GM23248 (cell line): ENCODE measurements at regions not wholly inside any gene's neighbourhood (a gene's known extent, or its start where the extent isn't known, plus 50 kb on each side); places are given as distances from the start of the nearest gene placed in this dataset.

Experiments used
- DNase-seq: peaks from one replicate; pipeline ENCODE4 v3.0.0-alpha.2; 2015
- H2AFZ ChIP-seq: fragments of 200-600 bp; sonication (generic); 2 replicates; pipeline ENCODE4 v1.6.1; 2016; ENCODE audit warnings: antibody characterized with exemption
- H3F3A ChIP-seq: fragments of 200-600 bp; sonication (generic); 2 replicates; pipeline ENCODE4 v1.6.1; 2016; ENCODE audit warnings: mild to moderate bottlenecking, antibody characterized with exemption, mixed run types; ENCODE audit not compliant: insufficient read depth
- H3K27ac ChIP-seq: fragments of 200-600 bp; sonication (generic); 2 replicates; pipeline ENCODE4 v1.5.1; 2016; ENCODE audit warnings: mild to moderate bottlenecking
- H3K27me3 ChIP-seq: fragments of 200-600 bp; sonication (generic); replicated peaks from 2 replicates; pipeline ENCODE4 v1.6.1; 2016; ENCODE audit warnings: mild to moderate bottlenecking; ENCODE audit not compliant: insufficient read depth
- H3K36me3 ChIP-seq: fragments of 200-600 bp; sonication (generic); 2 replicates; pipeline ENCODE4 v1.6.1; 2016; ENCODE audit warnings: low read depth, mild to moderate bottlenecking
- H3K4me1 ChIP-seq: fragments of 200-600 bp; sonication (generic); 2 replicates; pipeline ENCODE4 v1.6.1; 2016; ENCODE audit warnings: mild to moderate bottlenecking; ENCODE audit not compliant: insufficient read depth
- H3K4me2 ChIP-seq: fragments of 200-600 bp; sonication (generic); one replicate; pipeline ENCODE4 v1.6.1; 2016; ENCODE audit warnings: mild to moderate bottlenecking; ENCODE audit not compliant: unreplicated experiment
- H3K4me3 ChIP-seq: fragments of 200-600 bp; sonication (generic); 2 replicates; pipeline ENCODE4 v1.5.1; 2016; ENCODE audit warnings: mild to moderate bottlenecking
- H3K79me2 ChIP-seq: fragments of 200-600 bp; sonication (generic); 2 replicates; pipeline ENCODE4 v1.6.1; 2016; ENCODE audit warnings: mild to moderate bottlenecking; ENCODE audit not compliant: insufficient read depth
- H3K9ac ChIP-seq: fragments of 200-600 bp; sonication (generic); 2 replicates; pipeline ENCODE4 v1.6.1; 2016; ENCODE audit warnings: mild to moderate bottlenecking
- H3K9me2 ChIP-seq: fragments of 200-600 bp; sonication (generic); 2 replicates; pipeline ENCODE4 v1.6.1; 2016; ENCODE audit warnings: mixed run types, mild to moderate bottlenecking, moderate library complexity; ENCODE audit not compliant: insufficient read depth
- H3K9me3 ChIP-seq: fragments of 200-600 bp; sonication (generic); one replicate; pipeline ENCODE4 v1.6.1; 2017; ENCODE audit warnings: low read depth
- H4K20me1 ChIP-seq: fragments of 200-600 bp; sonication (generic); 2 replicates; pipeline ENCODE4 v1.6.0; 2016; ENCODE audit not compliant: insufficient read depth
- EZH2 ChIP-seq: fragments of 200-600 bp; sonication (generic); IDR thresholded peaks from 2 replicates; pipeline ENCODE4 v1.6.1; 2018; ENCODE audit warnings: antibody characterized with exemption, mild to moderate bottlenecking; ENCODE audit not compliant: insufficient read depth, poor library complexity, severe bottlenecking
- EZH2phosphoT487 ChIP-seq: fragments of 200-600 bp; sonication (generic); IDR thresholded peaks from 2 replicates; pipeline ENCODE4 v1.6.1; 2018; ENCODE audit warnings: antibody characterized with exemption, moderate library complexity, mild to moderate bottlenecking, low read depth; ENCODE audit not compliant: insufficient read depth
- WGBS, 2 experiments: methylation state at CpG; one replicate each; pipeline ENCODE4 v1.1.6; 2015 to 2017; ENCODE audit warnings: low lambda C conversion rate in 2 of 2, low coverage in 1 of 2; ENCODE audit errors: missing lambda C conversion rate in 2 of 2; 5-methylcytosine and 5-hydroxymethylcytosine counted together
- in situ Hi-C: fragments of 300-500 bp; cut with MboI; formaldehyde crosslinking; loops from 2 replicates; pipeline ENCODE4 v1.15.0; 2020

GRCh38 chr4:178415925-178416324 lies 973.7 kb upstream of the AGA start:
- Histone ChIP-seq H3K4me2 (no peak overlapping the region), H3K9me2 (no peaks in the 10 kb centered on the region), H3K9me3 (no peaks in the 10 kb centered on the region), H3K27ac (no peak overlapping the region), H2AFZ (no peak overlapping the region), H3K79me2 (no peaks in the 10 kb centered on the region), H3F3A (no peaks in the 10 kb centered on the region), H3K9ac (no peak overlapping the region), H3K27me3 (no peaks in the 10 kb centered on the region), H3K36me3 (no peaks in the 10 kb centered on the region), H3K4me1 (no peaks in the 10 kb centered on the region), H4K20me1 (no peaks in the 10 kb centered on the region), H3K4me3 (no peak overlapping the region)
- in situ Hi-C loops, result no loop called here
- 68 to 76% methylated on average over 14 of the region's 14 CpGs for WGBS, 2 experiments
- DNase-seq, result no peak
- TF ChIP-seq EZH2phosphoT487, result no peak
- no peak for TF ChIP-seq EZH2

DNA sequence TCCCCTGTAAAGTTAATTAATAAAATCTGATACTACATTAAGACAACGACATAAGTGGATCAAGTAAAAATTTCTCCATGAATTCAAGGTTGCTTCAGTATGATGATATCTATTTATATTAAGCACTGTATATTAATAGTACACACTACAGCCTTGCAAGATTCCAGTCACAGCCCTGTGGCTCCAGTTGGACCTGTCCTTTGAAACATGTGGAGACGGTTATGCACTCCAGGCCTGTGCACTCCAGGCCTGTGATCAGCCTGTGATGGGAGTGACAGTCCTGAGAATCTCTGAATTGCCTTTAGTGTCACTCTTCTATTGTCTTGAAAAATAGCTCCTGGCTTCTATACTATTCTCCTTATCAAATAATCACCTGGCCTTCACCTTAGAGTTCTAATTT lies 981.1 kb upstream of the AGA start:
- H3K4me1 ChIP-seq, result no peaks in the 10 kb centered on the region
- H2AFZ ChIP-seq, result no peak overlapping the region
- no peak overlapping the region for H3K27ac ChIP-seq
- no peaks in the 10 kb centered on the region for H3K36me3 ChIP-seq
- H3K4me3 ChIP-seq, result no peak overlapping the region
- H3K79me2 ChIP-seq, result no peaks in the 10 kb centered on the region
- no peaks in the 10 kb centered on the region for H3K27me3 ChIP-seq
- no peak for DNase-seq
- in situ Hi-C loops, result no loop called here
- no peak overlapping the region for H3K4me2 ChIP-seq
- H3K9me2 ChIP-seq, result no peaks in the 10 kb centered on the region
- H3K9ac ChIP-seq, result no peak overlapping the region
- no peaks in the 10 kb centered on the region for H3F3A ChIP-seq
- no peaks in the 10 kb centered on the region for H3K9me3 ChIP-seq
- H4K20me1 ChIP-seq, result no peaks in the 10 kb centered on the region
- TF ChIP-seq EZH2, result no peak
- no peak for TF ChIP-seq EZH2phosphoT487
- WGBS, 2 experiments, result 13 to 18% methylated on average over 2 of the region's 2 CpGs

DNA sequence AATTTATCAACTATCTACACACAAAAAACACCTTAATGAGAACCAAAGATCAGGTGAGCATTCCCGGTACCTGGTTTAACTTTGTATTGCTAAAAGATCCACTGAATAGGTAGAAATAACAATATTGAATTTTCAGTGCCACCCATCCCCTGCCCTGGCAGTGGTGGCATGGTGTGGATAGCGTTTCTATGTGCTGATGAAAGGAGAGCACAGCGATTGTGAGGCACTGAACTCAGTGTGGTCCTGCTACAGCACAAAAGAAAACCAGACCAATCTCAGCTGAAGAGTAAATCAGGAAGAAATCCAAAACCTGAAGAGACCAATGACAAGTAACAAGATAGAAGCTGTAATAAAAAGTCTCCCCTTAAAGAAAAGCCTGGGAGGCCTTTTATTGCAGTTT lies 984.6 kb upstream of the AGA start:
- 25 to 28% methylated on average over 3 of the region's 3 CpGs for WGBS, 2 experiments
- in situ Hi-C loops, result no loop called here
- H3K9me3 ChIP-seq, result no peaks in the 10 kb centered on the region

DNA sequence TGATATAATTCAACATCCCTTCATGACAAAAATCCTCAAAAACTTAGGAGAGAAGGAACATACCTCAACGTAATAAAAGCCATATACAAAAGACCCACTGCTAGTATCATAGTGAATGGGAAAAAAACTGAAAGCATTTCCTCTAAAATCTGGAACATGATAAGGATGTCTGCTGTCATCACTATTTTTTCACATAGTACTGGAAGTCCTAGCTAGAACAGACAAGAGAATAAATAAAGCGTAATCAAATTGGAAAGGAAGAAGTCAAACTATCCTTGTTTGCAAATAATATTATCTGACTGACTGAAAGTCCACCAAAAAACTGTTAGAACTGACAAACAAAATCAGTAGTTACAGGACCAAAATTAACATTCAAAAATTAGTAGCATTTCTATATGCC lies 985.4 kb upstream of the AGA start:
- no peak for DNase-seq
- no peaks in the 10 kb centered on the region for H4K20me1 ChIP-seq
- H3K27me3 ChIP-seq, result no peaks in the 10 kb centered on the region
- H3K36me3 ChIP-seq, result no peaks in the 10 kb centered on the region
- no peak overlapping the region for H3K27ac ChIP-seq
- H3K9me2 ChIP-seq, result no peaks in the 10 kb centered on the region
- H3K9ac ChIP-seq, result no peak overlapping the region
- H3K4me1 ChIP-seq, result no peaks in the 10 kb centered on the region
- no peak for TF ChIP-seq EZH2phosphoT487
- no peak for TF ChIP-seq EZH2
- in situ Hi-C loops, result no loop called here
- H3K4me2 ChIP-seq, result no peak overlapping the region
- no peaks in the 10 kb centered on the region for H3K9me3 ChIP-seq
- no peaks in the 10 kb centered on the region for H3K79me2 ChIP-seq
- no peaks in the 10 kb centered on the region for H3F3A ChIP-seq
- H2AFZ ChIP-seq, result no peak overlapping the region
- no peak overlapping the region for H3K4me3 ChIP-seq
- WGBS, 2 experiments, result 18 to 24% methylated on average over 2 of the region's 2 CpGs

More for the DNA sequence above, 984.6 kb upstream of the AGA start:
- no peak for DNase-seq
- no peak for TF ChIP-seq EZH2phosphoT487
- TF ChIP-seq EZH2, result no peak
- Histone ChIP-seq H3K4me2 (no peak overlapping the region), H3K9ac (no peak overlapping the region), H3K9me2 (no peaks in the 10 kb centered on the region), H2AFZ (no peak overlapping the region), H3K27me3 (no peaks in the 10 kb centered on the region), H3K79me2 (no peaks in the 10 kb centered on the region), H3K36me3 (no peaks in the 10 kb centered on the region), H3K4me1 (no peaks in the 10 kb centered on the region), H3K27ac (no peak overlapping the region), H3F3A (no peaks in the 10 kb centered on the region), H4K20me1 (no peaks in the 10 kb centered on the region), H3K4me3 (no peak overlapping the region)
